ENCODE measurements at regions not wholly inside any gene's neighbourhood (a gene's known extent, or its start where the extent isn't known, plus 50 kb on each side); places are given as distances from the start of the nearest gene placed in this dataset.

DNA sequence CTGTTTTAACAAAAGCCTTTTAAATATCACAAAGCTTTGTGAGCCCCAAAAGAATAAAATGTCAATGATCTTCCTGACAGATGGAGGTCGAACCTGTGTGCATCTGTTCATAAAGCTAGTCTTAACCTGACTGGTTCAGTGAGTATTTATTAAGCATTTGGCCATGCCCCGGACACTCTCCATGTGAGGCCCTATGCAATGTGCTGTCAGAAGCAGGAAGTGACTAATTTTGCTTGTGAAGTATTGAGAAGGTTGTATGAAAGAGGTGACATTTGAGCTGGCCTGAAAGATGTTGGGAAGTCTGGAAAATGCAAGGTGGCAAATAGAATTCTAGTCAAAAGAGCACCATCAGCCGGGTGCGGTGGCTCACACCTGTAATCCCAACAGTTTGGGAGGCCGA lies 171.4 kb downstream of the MSL3 start:
- H3K9me3 ChIP-seq: no peaks in the 10 kb centered on the region
- Mint-ChIP-seq H3K27me3 (ENCODE audit: insufficient read depth, unreplicated experiment) (peaks cover 3% of the 10 kb centered on the region), H3K27ac (ENCODE audit: unreplicated experiment) (no peak overlapping the region), H3K4me1 (ENCODE audit: low read depth, unreplicated experiment) (no peaks in the 10 kb centered on the region), H3K9me3 (ENCODE audit: unreplicated experiment) (no peaks in the 10 kb centered on the region), H3K36me3 (ENCODE audit: insufficient read depth, unreplicated experiment) (no peaks in the 10 kb centered on the region), H3K4me3 (ENCODE audit: unreplicated experiment) (no peak overlapping the region)
- POLR2A ChIA-PET: no interaction called here
- no peaks in the 10 kb centered on the region for H3K27me3 ChIP-seq (replicated peaks; ENCODE audit: control insufficient read depth, insufficient read depth, low read length)
- no peaks in the 10 kb centered on the region for H3K36me3 ChIP-seq (ENCODE audit: control insufficient read depth, insufficient read depth, low read length)
- no peak overlapping the region for H3K4me3 ChIP-seq (ENCODE audit: low read depth, low read length)
- TF ChIP-seq, protein P1, sequence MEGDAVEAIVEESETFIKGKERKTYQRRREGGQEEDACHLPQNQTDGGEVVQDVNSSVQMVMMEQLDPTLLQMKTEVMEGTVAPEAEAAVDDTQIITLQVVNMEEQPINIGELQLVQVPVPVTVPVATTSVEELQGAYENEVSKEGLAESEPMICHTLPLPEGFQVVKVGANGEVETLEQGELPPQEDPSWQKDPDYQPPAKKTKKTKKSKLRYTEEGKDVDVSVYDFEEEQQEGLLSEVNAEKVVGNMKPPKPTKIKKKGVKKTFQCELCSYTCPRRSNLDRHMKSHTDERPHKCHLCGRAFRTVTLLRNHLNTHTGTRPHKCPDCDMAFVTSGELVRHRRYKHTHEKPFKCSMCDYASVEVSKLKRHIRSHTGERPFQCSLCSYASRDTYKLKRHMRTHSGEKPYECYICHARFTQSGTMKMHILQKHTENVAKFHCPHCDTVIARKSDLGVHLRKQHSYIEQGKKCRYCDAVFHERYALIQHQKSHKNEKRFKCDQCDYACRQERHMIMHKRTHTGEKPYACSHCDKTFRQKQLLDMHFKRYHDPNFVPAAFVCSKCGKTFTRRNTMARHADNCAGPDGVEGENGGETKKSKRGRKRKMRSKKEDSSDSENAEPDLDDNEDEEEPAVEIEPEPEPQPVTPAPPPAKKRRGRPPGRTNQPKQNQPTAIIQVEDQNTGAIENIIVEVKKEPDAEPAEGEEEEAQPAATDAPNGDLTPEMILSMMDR (IDR thresholded peaks at IDR 0.05; ENCODE audit: insufficient read depth in 1 of 2, low read depth in 1 of 2, low read length in 1 of 2, severe bottlenecking in 1 of 2, unreplicated experiment in 1 of 2): no peak
- H3K4me1 ChIP-seq: no peaks in the 10 kb centered on the region
- no TSS peak for BruUV-seq (replicated peaks)
- CTCF ChIA-PET: no interaction called here
- intact Hi-C loops (cut with micrococcal nuclease; ENCODE audit: unreplicated experiment): no loop called here
- no peak for DNase-seq

DNA sequence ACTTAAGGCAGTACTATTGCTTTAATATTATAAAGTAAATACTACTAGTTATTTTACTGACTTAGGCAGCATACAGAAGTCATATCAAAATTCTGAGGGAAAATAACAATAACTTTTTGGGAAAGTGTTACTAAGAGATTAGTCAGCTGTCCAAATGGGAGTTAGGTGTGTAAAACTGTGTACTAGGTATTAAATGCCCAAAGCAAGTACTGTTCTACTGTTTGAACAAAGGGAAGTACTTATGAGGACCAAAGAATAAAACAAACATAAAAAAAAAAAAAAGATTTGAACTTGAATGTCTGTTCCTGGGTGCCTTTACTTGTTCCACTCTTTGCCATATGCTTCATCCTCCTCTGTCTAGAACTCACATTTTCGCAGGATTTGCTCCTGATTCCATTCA lies 174.4 kb downstream of the MSL3 start:
- POLR2A ChIA-PET: no interaction called here
- no peaks in the 10 kb centered on the region for H3K4me1 ChIP-seq
- Mint-ChIP-seq H3K4me3 (ENCODE audit: unreplicated experiment) (no peak overlapping the region), H3K4me1 (ENCODE audit: low read depth, unreplicated experiment) (no peaks in the 10 kb centered on the region), H3K27ac (ENCODE audit: unreplicated experiment) (no peak overlapping the region), H3K9me3 (ENCODE audit: unreplicated experiment) (no peaks in the 10 kb centered on the region), H3K36me3 (ENCODE audit: insufficient read depth, unreplicated experiment) (no peaks in the 10 kb centered on the region), H3K27me3 (ENCODE audit: insufficient read depth, unreplicated experiment) (no peaks in the 10 kb centered on the region)
- CTCF ChIA-PET: no interaction called here
- H3K36me3 ChIP-seq (ENCODE audit: control insufficient read depth, insufficient read depth, low read length): no peaks in the 10 kb centered on the region
- no TSS peak for BruUV-seq (replicated peaks)
- TF ChIP-seq, protein P1 (IDR thresholded peaks at IDR 0.05; ENCODE audit: insufficient read depth in 1 of 2, low read depth in 1 of 2, low read length in 1 of 2, severe bottlenecking in 1 of 2, unreplicated experiment in 1 of 2): no peak
- H3K9me3 ChIP-seq: no peaks in the 10 kb centered on the region
- H3K4me3 ChIP-seq (ENCODE audit: low read depth, low read length): no peak overlapping the region
- no peaks in the 10 kb centered on the region for H3K27me3 ChIP-seq (replicated peaks; ENCODE audit: control insufficient read depth, insufficient read depth, low read length)
- no peak for DNase-seq
- intact Hi-C loops (cut with micrococcal nuclease; ENCODE audit: unreplicated experiment): no loop called here

DNA sequence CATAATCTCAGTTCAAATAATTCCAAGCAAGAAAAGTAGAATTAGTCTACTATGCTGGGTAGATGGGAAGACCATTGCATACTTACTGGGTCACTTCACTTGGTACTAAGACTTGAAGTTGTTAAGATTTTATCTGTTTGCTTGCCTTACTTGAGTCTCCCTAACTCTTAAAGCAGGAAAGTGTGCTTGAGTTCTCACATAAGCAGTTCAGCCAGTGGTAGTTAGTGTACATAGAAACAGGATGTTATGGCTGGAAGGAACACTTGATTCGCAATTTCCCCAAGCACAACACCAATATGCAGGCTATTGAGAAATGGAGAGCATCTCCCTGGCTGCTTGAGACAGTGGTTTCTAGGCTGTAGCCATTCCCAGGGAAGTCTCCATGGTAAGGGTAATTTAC lies 176.1 kb downstream of the MSL3 start:
- no peak overlapping the region for H3K4me3 ChIP-seq (ENCODE audit: low read depth, low read length)
- CTCF ChIA-PET: no interaction called here
- BruUV-seq (replicated peaks): no TSS peak

More for the DNA sequence above, 176.1 kb downstream of the MSL3 start:
- Mint-ChIP-seq H3K4me1 (ENCODE audit: low read depth, unreplicated experiment) (no peaks in the 10 kb centered on the region), H3K36me3 (ENCODE audit: insufficient read depth, unreplicated experiment) (no peaks in the 10 kb centered on the region), H3K4me3 (ENCODE audit: unreplicated experiment) (no peak overlapping the region), H3K27me3 (ENCODE audit: insufficient read depth, unreplicated experiment) (no peaks in the 10 kb centered on the region), H3K9me3 (ENCODE audit: unreplicated experiment) (no peaks in the 10 kb centered on the region), H3K27ac (ENCODE audit: unreplicated experiment) (no peak overlapping the region)
- H3K27me3 ChIP-seq (replicated peaks; ENCODE audit: control insufficient read depth, insufficient read depth, low read length): no peaks in the 10 kb centered on the region
- no peaks in the 10 kb centered on the region for H3K36me3 ChIP-seq (ENCODE audit: control insufficient read depth, insufficient read depth, low read length)
- H3K9me3 ChIP-seq: no peaks in the 10 kb centered on the region
- intact Hi-C loops (cut with micrococcal nuclease; ENCODE audit: unreplicated experiment): no loop called here
- TF ChIP-seq, protein P1 (IDR thresholded peaks at IDR 0.05; ENCODE audit: insufficient read depth in 1 of 2, low read depth in 1 of 2, low read length in 1 of 2, severe bottlenecking in 1 of 2, unreplicated experiment in 1 of 2): no peak
- DNase-seq: no peak
- POLR2A ChIA-PET: no interaction called here
- H3K4me1 ChIP-seq: no peaks in the 10 kb centered on the region

All from Caco-2 (cell line).